22Rv1 (cell line): ENCODE measurements at regions not wholly inside any gene's neighbourhood (a gene's known extent, or its start where the extent isn't known, plus 50 kb on each side); places are given as distances from the start of the nearest gene placed in this dataset.

ENCODE experiments used
- H3K27ac ChIP-seq: fragments of 450-650 bp; 2 replicates; pipeline ENCODE4 v1.5.1; 2017
- CTCF ChIP-seq: fragments of 450-650 bp; IDR thresholded peaks from 2 replicates; pipeline ENCODE4 v1.5.1; 2017; ENCODE audit warnings: mild to moderate bottlenecking
- ZFX ChIP-seq: fragments of 450-650 bp; IDR thresholded peaks from 2 replicates; pipeline ENCODE4 v1.6.1; 2017; ENCODE audit warnings: antibody characterized with exemption, borderline replicate concordance

GRCh38 chr18:27899893-27900292 lies 277.0 kb downstream of the CDH2 start:
- TF ChIP-seq CTCF (no peak), ZFX (no peak)

GRCh38 chr18:27894746-27895145 lies 282.2 kb downstream of the CDH2 start:
- TF ChIP-seq ZFX (no peak), CTCF (no peak)
- H3K27ac ChIP-seq: no peak overlapping the region

More at GRCh38 chr18:27899893-27900292, 277.0 kb downstream of the CDH2 start:
- no peak overlapping the region for H3K27ac ChIP-seq

- TF ChIP-seq CTCF: no peak
- TF ChIP-seq ZFX: no peak
- H3K27ac ChIP-seq: no peak overlapping the region
Measured at GRCh38 chr18:27887711-27888495, 289.0 kb downstream of the CDH2 start.

- TF ChIP-seq CTCF (no peak), ZFX (no peak)
- H3K27ac ChIP-seq: no peak overlapping the region
Measured at GRCh38 chr18:27887287-27887686, 289.6 kb downstream of the CDH2 start.

- H3K27ac ChIP-seq: no peak overlapping the region
- TF ChIP-seq CTCF (no peak), ZFX (no peak)
Measured at GRCh38 chr18:27879540-27879939, 297.4 kb downstream of the CDH2 start.

GRCh38 chr18:27871726-27872125 lies 305.2 kb downstream of the CDH2 start:
- TF ChIP-seq CTCF (no peak), ZFX (no peak)
- no peak overlapping the region for H3K27ac ChIP-seq

GRCh38 chr18:27869735-27870134 lies 307.2 kb downstream of the CDH2 start:
- no peak for TF ChIP-seq CTCF
- no peak for TF ChIP-seq ZFX
- no peak overlapping the region for H3K27ac ChIP-seq
